GM12878 (cell line): ENCODE measurements at regions not wholly inside any gene's neighbourhood (a gene's known extent, or its start where the extent isn't known, plus 50 kb on each side); places are given as distances from the start of the nearest gene placed in this dataset.

Experiments
- ATAC-seq: fragments of 200-7000 bp; cut with Tn5 transposase; 3 replicates; pipeline ENCODE4 v1.9.1; 2020; ENCODE audit warnings: mild to moderate bottlenecking, moderate library complexity
- BruUV-seq: library from RNA; stranded (reverse); fragments of 400-500 nt; replicated peaks from 2 replicates; lab custom pipeline; 2021; lab: Mats Ljungman, UMichigan
- CTCF ChIA-PET: fragments of 300-600 bp; sonication (Branson Sonifier 250); formaldehyde crosslinking; extraction: SDS; loops from one replicate; lab custom pipeline; 2021; ENCODE audit warnings: inconsistent platforms; lab: Yijun Ruan, JAX
- POLR2A ChIA-PET: fragments of 350-600 bp; formaldehyde crosslinking; extraction: SDS; loops from one replicate; lab custom pipeline; 2021; ENCODE audit warnings: inconsistent platforms; lab: Charles Lee
- RAD21 ChIA-PET: fragments of 300-600 bp; sonication (Branson Sonifier 250); formaldehyde crosslinking; loops from one replicate; lab custom pipeline; 2023; ENCODE audit warnings: antibody characterized with exemption; ENCODE audit not compliant: unreplicated experiment; lab: Charles Lee
- SMC1A ChIA-PET: fragments of 300-600 bp; sonication (Branson Sonifier 250); formaldehyde crosslinking; loops from one replicate; lab custom pipeline; 2023; ENCODE audit not compliant: unreplicated experiment, uncharacterized antibody; lab: Charles Lee
- DNase-seq: peaks from one replicate; pipeline ENCODE4 v3.0.0-alpha.2; 2011; ENCODE audit warnings: low read depth, low spot score
- FAIRE-seq: peaks from 3 replicates; lab custom pipeline; 2011; peaks lifted over from hg19 to GRCh38; lab: Jason Lieb, UNC
- H2AFZ ChIP-seq: 2 replicates; pipeline ENCODE4 v1.6.0; 2011; ENCODE audit warnings: low read depth, low read length, control low read depth; ENCODE audit not compliant: control insufficient read depth
- H3K27ac ChIP-seq: 2 replicates; pipeline ENCODE4 v1.5.1; 2011; ENCODE audit warnings: control low read depth; ENCODE audit not compliant: control insufficient read depth, insufficient read depth
- H3K27me3 ChIP-seq, 2 experiments: replicated peaks in 1 of 2; 2 replicates each; pipeline versions ENCODE4 v1.6.0 to v1.6.1; 2011; ENCODE audit warnings: low read length in 1 of 2; ENCODE audit not compliant: control insufficient read depth in 2 of 2, insufficient read depth in 2 of 2
- H3K36me3 ChIP-seq, 2 experiments: 2 replicates each; pipeline ENCODE4 v1.5.1; 2011; ENCODE audit warnings: low read length in 1 of 2; ENCODE audit not compliant: control insufficient read depth in 2 of 2, insufficient read depth in 2 of 2
- H3K4me1 ChIP-seq: 2 replicates; pipeline ENCODE4 v1.6.1; 2011; ENCODE audit warnings: mild to moderate bottlenecking, low read length, moderate library complexity, mixed read lengths; ENCODE audit not compliant: control insufficient read depth, insufficient read depth
- H3K4me2 ChIP-seq: 2 replicates; pipeline ENCODE4 v1.6.0; 2011; ENCODE audit warnings: control low read depth; ENCODE audit not compliant: control insufficient read depth, insufficient read depth
- H3K4me3 ChIP-seq: fragments of 200-600 bp; sonication (generic); 2 replicates; pipeline ENCODE4 v1.5.1; 2016
- H3K79me2 ChIP-seq: 2 replicates; pipeline ENCODE4 v1.6.0; 2011; ENCODE audit warnings: low read length; ENCODE audit not compliant: control insufficient read depth, insufficient read depth
- H3K9ac ChIP-seq: 2 replicates; pipeline ENCODE4 v1.8.0; 2011; ENCODE audit warnings: low read length, control low read depth, mixed read lengths; ENCODE audit not compliant: control insufficient read depth, insufficient read depth
- H3K9me3 ChIP-seq: replicated peaks from 3 replicates; pipeline ENCODE4 v1.5.1; 2011; ENCODE audit warnings: mild to moderate bottlenecking, low read length; ENCODE audit not compliant: control insufficient read depth, insufficient read depth
- H4K20me1 ChIP-seq: 2 replicates; pipeline ENCODE4 v1.6.0; 2011; ENCODE audit not compliant: control insufficient read depth, insufficient read depth
- GABPA ChIP-seq: IDR thresholded peaks from 2 replicates; pipeline ENCODE4 v1.6.1; 2014; ENCODE audit warnings: antibody characterized with exemption, low read depth, mild to moderate bottlenecking, inconsistent platforms
- HCFC1 ChIP-seq: fragments of 150-350 bp; IDR thresholded peaks from 2 replicates; pipeline ENCODE4 v1.6.1; 2014; ENCODE audit warnings: low read length
- NBN ChIP-seq: fragments of 450-650 bp; IDR thresholded peaks from 2 replicates; pipeline ENCODE4 v1.6.1; 2016
- NFYA ChIP-seq: IDR thresholded peaks from 2 replicates; pipeline ENCODE4 v1.6.1; 2011; ENCODE audit warnings: low read depth, mild to moderate bottlenecking, low read length, improper control_type of control experiment, borderline replicate concordance
- PML ChIP-seq: IDR thresholded peaks from 2 replicates; pipeline ENCODE4 v1.6.1; 2012; ENCODE audit warnings: low read length, inconsistent platforms
- TAF1 ChIP-seq: IDR thresholded peaks from 2 replicates; pipeline ENCODE4 v1.6.1; 2011; ENCODE audit warnings: mild to moderate bottlenecking, low read depth, low read length, borderline replicate concordance
- TARDBP ChIP-seq: IDR thresholded peaks from 2 replicates; pipeline ENCODE4 v1.6.1; 2016; ENCODE audit warnings: borderline replicate concordance
- WGBS: methylation state at CpG from one replicate; pipeline ENCODE4 v1.1.6; 2016; ENCODE audit warnings: low lambda C conversion rate; ENCODE audit not compliant: insufficient replicate concordance, insufficient coverage; ENCODE audit errors: missing lambda C conversion rate; 5-methylcytosine and 5-hydroxymethylcytosine counted together
- in situ Hi-C: fragments of 300-500 bp; cut with MboI; formaldehyde crosslinking; loops from 9 replicates; pipeline ENCODE4 v1.14.3; 2018; ENCODE audit warnings: mixed read lengths
- intact Hi-C: fragments of 100-400 bp; cut with micrococcal nuclease; formaldehyde crosslinking; loops from one replicate; pipeline ENCODE4 v1.14.2; 2022; ENCODE audit not compliant: unreplicated experiment
- TF ChIP-seq, protein P1 (sequence below): fragments of 450-650 bp; IDR thresholded peaks from 2 replicates; pipeline ENCODE4 v1.6.1; 2016; ENCODE audit warnings: mild to moderate bottlenecking

DNA sequence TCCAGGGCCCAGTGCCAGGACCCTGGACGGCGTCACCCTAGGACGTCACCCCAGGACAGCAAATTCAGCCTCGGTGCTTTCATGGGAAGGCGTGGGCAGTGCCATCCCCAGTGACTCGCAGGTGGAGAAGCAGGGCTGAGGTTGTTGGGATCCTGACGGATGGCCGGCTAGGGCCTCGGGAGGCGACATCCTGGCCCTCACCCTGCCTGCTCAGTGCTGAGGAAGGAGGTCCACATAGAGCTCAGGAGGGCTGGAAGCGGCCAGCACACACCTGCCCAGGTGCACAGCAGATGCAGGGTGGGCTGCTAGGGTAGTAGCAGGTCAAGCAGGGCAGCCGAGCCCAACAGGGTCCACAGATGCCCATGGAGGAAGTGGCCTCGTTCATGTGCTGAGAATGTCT is 482.0 kb upstream of the SALL3 start:
- FAIRE-seq, result no peak
- CTCF ChIA-PET, result no interaction called here
- WGBS, result 34% methylated on average over 13 of the region's 13 CpGs
- Histone ChIP-seq H3K27me3 (no peaks in the 10 kb centered on the region), H3K4me3 (no peak overlapping the region), H3K36me3 (no peaks in the 10 kb centered on the region), H3K4me2 (no peak overlapping the region), H3K9me3 (peaks cover 2% of the 10 kb centered on the region; the same call in 2 of the 3 replicates), H3K79me2 (no peaks in the 10 kb centered on the region), H3K27ac (no peak overlapping the region), H2AFZ (no peak overlapping the region), H3K9ac (no peak overlapping the region), H4K20me1 (no peaks in the 10 kb centered on the region), H3K4me1 (no peaks in the 10 kb centered on the region)
- in situ Hi-C loops (no loop called here), intact Hi-C loops (no loop called here)
- POLR2A ChIA-PET, result no interaction called here
- RAD21 ChIA-PET, result no interaction called here
- BruUV-seq, result no TSS peak
- ATAC-seq, result no peak
- SMC1A ChIA-PET, result no interaction called here
- no peak for DNase-seq
- TF ChIP-seq NBN, result no peak
- no peak for TF ChIP-seq PML

DNA sequence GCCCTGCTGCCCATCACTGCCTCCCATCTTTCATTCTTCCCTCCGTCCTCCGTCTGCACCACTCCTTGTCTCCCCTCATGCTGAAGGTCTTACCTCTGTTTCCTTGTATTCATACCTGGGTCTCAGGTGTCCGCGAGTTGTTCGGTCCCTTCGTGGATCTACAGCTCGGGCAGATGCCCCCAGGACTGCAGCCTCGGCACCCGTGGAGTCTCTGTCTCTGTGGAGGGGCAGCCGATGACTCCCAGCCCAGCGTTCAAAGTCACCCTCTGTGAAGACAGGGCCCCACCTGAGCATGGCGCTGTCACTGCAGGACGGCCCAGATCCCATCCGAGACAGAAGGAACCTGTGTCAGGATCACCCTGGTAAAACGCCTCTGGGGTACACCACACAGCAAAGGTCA is 480.0 kb upstream of the SALL3 start:
- H3K27ac ChIP-seq, result no peak overlapping the region
- ChIA-PET SMC1A (no interaction called here), POLR2A (no interaction called here), CTCF (no interaction called here), RAD21 (no interaction called here)
- WGBS, result 45% methylated on average over 15 of the region's 15 CpGs
- no peak overlapping the region for H3K4me2 ChIP-seq
- H4K20me1 ChIP-seq, result no peaks in the 10 kb centered on the region
- H3K36me3 ChIP-seq, result no peaks in the 10 kb centered on the region
- no peaks in the 10 kb centered on the region for H3K79me2 ChIP-seq
- no TSS peak for BruUV-seq
- in situ Hi-C loops (no loop called here), intact Hi-C loops (no loop called here)
- no peaks in the 10 kb centered on the region for H3K4me1 ChIP-seq
- no peak overlapping the region for H3K4me3 ChIP-seq
- H3K9ac ChIP-seq, result no peak overlapping the region
- H3K9me3 ChIP-seq, result peaks cover 2% of the 10 kb centered on the region; the same call in 2 of the 3 replicates
- TF ChIP-seq TAF1, result no peak
- TF ChIP-seq, protein P1, sequence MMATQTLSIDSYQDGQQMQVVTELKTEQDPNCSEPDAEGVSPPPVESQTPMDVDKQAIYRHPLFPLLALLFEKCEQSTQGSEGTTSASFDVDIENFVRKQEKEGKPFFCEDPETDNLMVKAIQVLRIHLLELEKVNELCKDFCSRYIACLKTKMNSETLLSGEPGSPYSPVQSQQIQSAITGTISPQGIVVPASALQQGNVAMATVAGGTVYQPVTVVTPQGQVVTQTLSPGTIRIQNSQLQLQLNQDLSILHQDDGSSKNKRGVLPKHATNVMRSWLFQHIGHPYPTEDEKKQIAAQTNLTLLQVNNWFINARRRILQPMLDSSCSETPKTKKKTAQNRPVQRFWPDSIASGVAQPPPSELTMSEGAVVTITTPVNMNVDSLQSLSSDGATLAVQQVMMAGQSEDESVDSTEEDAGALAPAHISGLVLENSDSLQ, result no peak
- no peak for TF ChIP-seq NFYA
- TF ChIP-seq GABPA, result no peak
- no peak for TF ChIP-seq HCFC1
- TF ChIP-seq TARDBP, result no peak
- ATAC-seq (no peak), FAIRE-seq (no peak), DNase-seq (no peak)
- no peak overlapping the region for H2AFZ ChIP-seq
- H3K27me3 ChIP-seq, result no peaks in the 10 kb centered on the region
